GM21367 (cell line): ENCODE measurements at regions not wholly inside any gene's neighbourhood (a gene's known extent, or its start where the extent isn't known, plus 50 kb on each side); places are given as distances from the start of the nearest gene placed in this dataset.
"Not testable (repeated sequence)": the region's sequence is repeated elsewhere in the genome, so short reads cannot be mapped to it uniquely, and the experiment has no call there.

ENCODE experiments used
- ATAC-seq: cut with Tn5 transposase; IDR thresholded peaks from one replicate; pipeline ENCODE4 v1.9.1; 2021; ENCODE audit not compliant: unreplicated experiment

- ATAC-seq: no peak
Measured at GRCh38 chr4:164177153-164177552, 576.8 kb upstream of the SMIM31 start.

- no peak for ATAC-seq
Measured at GRCh38 chr4:164177753-164178152, 576.2 kb upstream of the SMIM31 start.

DNA sequence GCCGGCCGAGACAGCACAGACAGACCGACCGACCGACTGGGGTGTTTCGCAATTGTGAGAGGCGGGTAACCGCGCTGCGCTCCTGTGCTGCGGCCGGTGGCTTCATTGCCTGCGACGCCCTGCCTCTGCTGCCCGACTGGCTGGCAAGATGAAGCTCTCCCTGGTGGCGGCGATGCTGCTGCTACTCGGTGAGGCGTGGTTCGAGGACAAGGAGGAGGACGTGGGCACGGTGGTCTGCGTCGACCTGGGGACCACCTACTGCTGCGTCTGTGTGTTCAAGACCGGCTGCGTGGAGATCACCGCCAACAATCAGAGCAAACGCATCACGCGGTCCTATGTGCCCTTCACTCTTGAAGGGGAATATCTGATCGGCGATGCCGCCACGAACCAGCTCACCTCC is 565.7 kb upstream of the SMIM31 start:
- no peak for ATAC-seq

GRCh38 chr4:164192844-164193243 is 561.1 kb upstream of the SMIM31 start:
- no peak for ATAC-seq

- no peak for ATAC-seq
Measured at GRCh38 chr4:164193676-164194075, 560.3 kb upstream of the SMIM31 start.

DNA sequence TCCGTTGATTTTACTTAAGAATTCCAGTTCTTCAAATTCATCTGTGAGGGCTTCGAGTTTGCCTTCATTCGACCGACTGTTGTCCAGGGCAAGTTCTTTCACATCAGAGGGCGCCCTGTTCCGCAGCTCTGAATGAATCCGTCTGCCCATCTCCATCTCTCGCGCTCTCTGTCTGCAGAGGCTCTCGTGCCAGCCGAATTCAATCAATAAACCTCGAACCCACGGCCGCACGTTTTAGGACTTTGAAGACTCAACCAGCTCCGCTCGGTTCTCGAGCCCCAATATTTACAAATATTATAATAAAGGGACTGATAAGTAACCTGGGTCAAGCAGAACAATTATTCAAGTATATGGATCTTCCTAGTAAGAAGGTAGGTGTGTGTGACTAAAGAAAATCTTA is 556.4 kb upstream of the SMIM31 start:
- no peak for ATAC-seq

- no peak for ATAC-seq
Measured at GRCh38 chr4:164203476-164203875, 550.5 kb upstream of the SMIM31 start.

DNA sequence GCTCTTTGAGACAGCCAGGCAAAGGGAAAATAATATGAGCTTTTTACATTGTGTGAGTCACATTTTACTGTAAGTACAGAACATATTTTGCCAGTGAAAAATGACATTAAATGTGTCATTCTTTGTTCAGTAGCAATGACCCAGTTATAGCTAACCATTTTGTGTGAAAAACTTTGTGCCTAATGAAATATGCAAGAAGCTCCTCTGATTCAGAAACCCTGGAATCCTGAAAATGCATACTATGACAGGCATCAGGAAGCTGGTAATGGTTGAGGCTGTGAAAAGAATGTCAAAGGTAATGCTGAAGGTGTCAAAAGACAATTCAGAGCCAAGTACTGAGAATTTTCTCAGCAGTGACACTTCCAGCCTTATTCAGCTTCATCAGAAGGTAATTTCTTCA is 549.5 kb upstream of the SMIM31 start:
- ATAC-seq: no peak

- ATAC-seq: no peak
Measured at GRCh38 chr4:164207460-164207859, 546.5 kb upstream of the SMIM31 start.

DNA sequence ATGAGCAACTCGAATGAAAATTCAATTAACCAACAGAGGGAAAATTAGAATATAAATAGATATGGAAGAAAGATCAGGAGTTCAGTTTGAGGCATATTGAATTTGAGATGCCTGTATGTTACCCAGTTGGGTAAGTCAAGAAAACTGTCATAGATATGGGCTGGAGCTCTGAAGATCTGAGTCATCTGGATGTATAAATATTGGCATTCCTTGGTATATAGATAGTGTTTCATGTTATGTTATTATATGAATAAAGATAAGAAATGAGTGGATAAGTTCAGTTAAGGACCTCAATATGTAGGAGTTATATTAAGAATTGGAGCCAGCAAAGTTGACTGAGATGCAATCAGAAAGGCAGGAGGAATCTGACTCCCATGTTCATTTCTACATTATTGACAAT is 543.6 kb upstream of the SMIM31 start:
- no peak for ATAC-seq

DNA sequence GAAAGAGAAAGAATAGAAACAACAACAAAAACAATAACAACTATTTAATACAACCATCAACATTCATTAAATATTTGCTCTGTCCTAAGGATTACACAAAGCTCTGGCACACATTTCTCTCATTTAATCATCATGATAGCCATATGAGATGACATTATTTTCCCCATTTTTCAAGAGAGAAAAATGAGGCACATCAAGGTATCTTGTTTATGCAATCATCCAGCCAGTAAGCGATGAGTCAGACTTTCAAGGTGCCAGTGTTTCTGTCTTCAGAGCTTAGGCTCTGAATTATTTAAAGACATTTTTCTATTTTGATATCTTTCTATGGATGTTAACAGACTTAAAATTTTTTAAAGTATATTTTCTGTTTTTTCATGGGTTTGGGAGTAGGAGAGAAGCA is 541.8 kb upstream of the SMIM31 start:
- ATAC-seq: no peak

GRCh38 chr4:164212714-164213113 is 541.2 kb upstream of the SMIM31 start:
- ATAC-seq: no peak

DNA sequence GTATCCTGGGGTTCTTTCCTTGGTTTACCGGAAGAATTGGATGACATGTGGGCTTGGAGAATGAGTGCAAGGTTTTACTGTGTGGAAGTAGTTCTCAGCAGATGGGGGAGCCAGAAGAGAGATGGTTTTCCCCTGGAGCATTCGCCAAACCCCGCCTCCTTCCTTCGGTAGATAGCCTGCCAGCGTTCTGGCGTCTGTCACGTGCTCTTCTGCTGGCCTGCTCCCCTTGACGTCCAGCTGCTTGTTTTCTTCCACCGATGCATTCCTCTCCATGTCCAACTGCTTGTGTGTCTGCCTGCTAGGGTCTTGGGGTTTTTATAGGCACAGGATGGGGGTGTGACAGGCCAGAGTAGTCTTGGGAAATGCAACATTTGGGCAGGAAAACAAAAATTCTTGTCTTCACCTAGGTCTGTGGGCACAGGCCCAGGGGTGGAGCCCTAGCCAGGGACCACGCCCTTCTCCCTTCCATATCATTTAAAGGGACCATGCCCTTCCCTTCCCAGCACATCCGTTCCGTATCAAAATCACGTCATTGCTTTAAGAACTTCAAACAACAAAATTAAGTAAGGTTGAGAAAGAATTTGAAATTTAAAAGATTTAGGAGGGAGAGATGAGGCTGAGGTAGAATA is 538.7 kb upstream of the SMIM31 start:
- no peak for ATAC-seq

DNA sequence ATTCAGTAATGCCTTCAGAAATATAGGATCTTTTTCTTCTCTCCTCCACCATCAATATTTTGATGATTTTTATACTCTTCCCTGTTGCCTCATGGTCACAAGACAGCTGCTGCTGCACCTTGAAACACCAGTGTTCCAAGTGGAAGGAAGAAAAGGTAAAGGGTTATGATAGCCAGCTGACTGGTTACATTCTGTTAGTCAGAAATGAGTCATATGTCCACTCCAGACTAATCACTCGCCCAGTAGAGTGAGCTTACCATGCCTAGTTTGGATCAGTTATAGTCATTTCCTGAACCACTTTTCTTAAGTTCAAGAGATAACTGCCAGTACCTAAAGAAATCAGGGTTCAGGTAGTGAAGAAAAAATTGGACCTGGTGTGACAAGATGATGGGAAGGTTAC is 532.3 kb upstream of the SMIM31 start:
- no peak for ATAC-seq

GRCh38 chr4:164224871-164225270 is 529.1 kb upstream of the SMIM31 start:
- ATAC-seq: no peak

DNA sequence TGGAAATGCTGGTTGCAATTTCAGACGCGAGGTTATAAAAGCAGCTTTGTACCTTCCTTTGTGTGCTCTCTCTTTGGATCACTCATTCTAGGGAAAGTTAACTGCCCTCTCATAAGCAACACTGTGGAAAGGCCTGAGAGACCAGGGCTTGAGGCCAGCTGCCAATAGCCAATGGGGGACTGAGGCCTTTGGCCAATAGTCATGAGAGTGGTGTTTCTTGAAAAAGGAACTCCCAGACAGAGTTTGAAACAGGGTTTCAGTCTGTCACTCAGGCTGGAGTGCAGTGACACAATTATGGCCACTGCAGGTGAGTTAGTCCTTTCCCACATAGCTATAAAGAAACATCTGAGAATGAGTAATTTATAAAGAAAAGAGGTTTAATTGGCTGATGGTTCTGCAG is 524.7 kb upstream of the SMIM31 start:
- no peak for ATAC-seq

DNA sequence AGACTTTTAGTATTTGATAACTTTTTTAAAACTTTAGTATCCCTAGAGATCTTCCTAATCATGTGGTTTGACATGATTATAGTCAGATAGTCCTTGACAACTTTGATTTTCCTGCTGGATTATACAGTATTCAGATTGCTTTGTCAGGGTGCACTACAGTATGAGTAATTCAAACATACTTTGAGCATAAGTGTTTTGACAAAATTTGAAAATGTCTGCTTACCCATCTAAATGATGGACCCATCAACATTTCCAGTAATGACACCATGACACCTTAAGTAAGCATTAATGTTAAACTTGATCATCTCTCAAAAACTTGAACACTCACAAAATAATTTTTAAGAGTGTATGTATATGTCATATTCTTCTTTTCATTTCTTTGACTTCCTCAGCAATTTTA is 514.5 kb upstream of the SMIM31 start:
- no peak for ATAC-seq

DNA sequence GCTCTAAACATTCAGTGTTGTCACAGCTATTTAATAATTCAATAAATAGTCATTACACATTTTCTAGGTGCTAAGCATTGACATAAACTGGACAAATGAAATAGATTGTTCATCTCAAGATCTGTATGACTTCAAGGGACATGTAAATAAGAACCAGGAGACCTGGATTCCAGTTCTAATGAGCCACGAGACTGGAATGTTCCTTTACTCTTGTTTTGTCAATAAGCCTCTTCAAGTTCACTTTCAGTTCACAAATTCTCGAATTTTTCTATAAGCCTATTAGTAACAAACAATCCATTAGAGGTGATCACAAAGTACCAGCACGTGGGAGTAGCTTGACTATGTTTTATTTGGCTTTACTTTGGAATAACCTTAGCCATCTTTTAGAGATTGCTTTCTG is 514.0 kb upstream of the SMIM31 start:
- ATAC-seq: no peak

- no peak for ATAC-seq
Measured at GRCh38 chr4:164251257-164251656, 502.7 kb upstream of the SMIM31 start.

DNA sequence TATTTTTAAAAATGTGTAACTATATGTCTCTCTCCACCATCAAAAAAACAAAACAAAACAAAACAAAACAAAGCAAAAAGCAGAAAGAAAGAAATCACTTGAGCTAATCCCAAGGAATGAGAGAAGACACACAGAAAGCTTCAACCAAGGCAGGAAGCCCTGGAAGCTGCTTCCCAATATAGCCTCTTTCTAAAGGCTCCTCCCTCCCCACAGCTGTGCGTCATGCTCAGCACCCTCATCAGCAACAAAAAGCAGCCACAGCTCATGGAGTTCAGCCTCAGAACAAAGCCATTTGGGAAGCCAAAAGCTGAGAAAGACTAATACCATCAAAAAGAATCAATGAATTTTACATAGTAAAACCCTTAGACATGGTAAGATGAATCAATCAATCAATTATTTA is 501.6 kb upstream of the SMIM31 start:
- ATAC-seq: no peak

DNA sequence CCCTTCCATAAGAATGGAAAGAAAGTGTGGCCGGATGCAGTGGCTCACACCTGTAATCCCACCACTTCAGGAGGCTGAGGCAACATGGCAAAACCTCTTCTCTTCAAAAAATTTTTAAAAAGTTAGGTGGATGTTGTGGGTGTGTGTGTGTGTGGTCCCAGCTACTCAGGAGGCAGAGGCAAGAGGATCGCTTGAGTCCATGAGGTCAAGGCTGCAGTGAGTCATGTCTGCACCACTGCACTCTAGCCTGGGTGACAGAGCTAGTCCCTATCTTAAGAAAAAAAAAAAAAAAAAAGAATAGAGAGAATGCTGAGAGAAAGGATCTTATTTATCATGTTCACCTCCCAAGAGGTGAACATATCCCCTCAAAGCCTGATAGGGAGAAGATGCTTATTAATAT is 492.1 kb upstream of the SMIM31 start:
- no peak for ATAC-seq

DNA sequence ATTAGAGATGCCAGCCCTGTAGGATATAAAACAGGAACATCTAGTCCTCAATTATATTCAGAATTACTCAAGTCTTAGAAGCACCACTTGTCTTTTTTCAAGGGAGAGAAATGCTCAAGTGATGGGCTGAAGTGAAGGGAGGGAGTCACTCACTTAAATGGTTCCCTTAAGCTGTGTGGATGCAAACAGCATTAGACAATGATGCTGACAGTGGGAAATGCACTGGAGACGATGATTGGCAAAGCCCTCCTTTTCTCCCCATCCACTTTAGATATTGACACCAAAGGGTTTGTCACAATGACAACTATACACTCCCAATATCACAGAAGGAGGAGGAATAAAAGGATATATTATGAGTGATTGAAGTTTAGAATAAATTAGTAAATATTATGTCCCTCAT is 491.4 kb upstream of the SMIM31 start:
- not testable (repeated sequence) for ATAC-seq

DNA sequence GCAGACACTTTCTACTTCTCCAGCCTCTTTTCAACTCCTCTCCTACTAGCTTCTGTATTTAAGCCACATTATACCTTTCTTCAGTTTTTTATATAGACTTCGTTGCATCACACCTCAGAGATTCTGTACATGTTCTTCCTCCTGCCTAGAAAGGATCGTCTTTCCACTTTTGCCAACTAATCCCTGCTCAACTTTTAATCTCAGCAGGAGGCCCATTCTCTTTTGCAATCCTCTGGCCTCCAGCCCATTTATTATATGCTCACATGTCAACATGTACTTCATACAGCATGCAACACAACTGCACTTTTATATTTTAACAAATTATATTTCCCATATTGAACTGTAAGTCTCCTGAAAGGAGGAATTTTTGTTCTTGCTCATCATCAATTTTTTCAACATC is 476.5 kb upstream of the SMIM31 start:
- not testable (repeated sequence) for ATAC-seq

DNA sequence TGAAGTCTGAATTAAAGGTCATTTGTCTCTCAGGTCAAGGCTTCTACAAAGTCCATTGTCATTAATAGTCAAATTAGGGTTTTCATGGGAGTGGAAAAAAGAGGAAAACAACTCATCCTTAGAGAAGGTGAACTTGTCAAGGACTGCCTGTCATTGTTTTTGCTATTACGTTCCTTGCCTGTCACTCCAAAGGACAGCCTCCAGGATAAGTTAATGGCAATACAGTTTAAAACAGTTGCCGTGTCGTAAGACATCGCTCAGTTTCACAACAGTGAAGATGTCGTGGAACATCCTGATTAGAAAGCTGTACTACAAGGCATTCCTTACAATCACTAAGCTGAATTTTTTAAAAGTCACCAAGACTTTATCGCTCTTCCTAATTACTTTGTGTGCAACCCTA is 466.8 kb upstream of the SMIM31 start:
- no peak for ATAC-seq
